ENCODE measurements at regions not wholly inside any gene's neighbourhood (a gene's known extent, or its start where the extent isn't known, plus 50 kb on each side); places are given as distances from the start of the nearest gene placed in this dataset.

GRCh38 chr11:19448651-19449050 lies 207.9 kb upstream of the E2F8 start:
- FAIRE-seq (no peak), ATAC-seq (no peak), DNase-seq (ENCODE audit: low read depth, low spot score) (no peak)
- intact Hi-C loops (cut with micrococcal nuclease; ENCODE audit: unreplicated experiment), result loop anchor here (10.0 kb wide), 1 partner anchor 334 kb away; the partner anchor contains the start of gene ZDHHC13
- Histone ChIP-seq H4K20me1 (ENCODE audit: control insufficient read depth, insufficient read depth) (no peaks in the 10 kb centered on the region), H3K27me3 (replicated peaks in 1 of 2; ENCODE audit: control insufficient read depth in 2 of 2, insufficient read depth in 2 of 2, low read length in 1 of 2) (no peaks in the 10 kb centered on the region), H3K4me2 (ENCODE audit: control insufficient read depth, insufficient read depth) (no peak overlapping the region), H3K27ac (ENCODE audit: control insufficient read depth, insufficient read depth) (no peak overlapping the region), H3K4me3 (no peak overlapping the region), H3K79me2 (ENCODE audit: control insufficient read depth, insufficient read depth, low read length) (no peaks in the 10 kb centered on the region), H3K9ac (ENCODE audit: control insufficient read depth, insufficient read depth, low read length) (no peak overlapping the region), H3K36me3 (ENCODE audit: control insufficient read depth in 2 of 2, insufficient read depth in 2 of 2, low read length in 1 of 2) (no peaks in the 10 kb centered on the region), H3K4me1 (ENCODE audit: control insufficient read depth, insufficient read depth, low read length) (0 out of 2 replicates have a peak, but pooled peaks cover 6% of the 10 kb centered on the region), H3K9me3 (replicated peaks; ENCODE audit: control insufficient read depth, insufficient read depth, low read length) (no peaks in the 10 kb centered on the region; the same call in 2 of the 3 replicates), H2AFZ (ENCODE audit: control insufficient read depth, low read depth, low read length) (no peak overlapping the region)
- in situ Hi-C loops (cut with MboI), result no loop called here
- POLR2A ChIA-PET, result interaction anchor here (1.5 kb wide), 1 partner anchor 15 kb away, joined by 4 read pairs; no protein-coding TSS in a partner anchor
- no peak for TF ChIP-seq ZNF622 (IDR thresholded peaks at IDR 0.05)
- no peak for TF ChIP-seq KDM1A (IDR thresholded peaks at IDR 0.05; ENCODE audit: borderline replicate concordance)
- TF ChIP-seq YBX1 (IDR thresholded peaks at IDR 0.05), result no peak
- no peak for TF ChIP-seq E4F1 (IDR thresholded peaks at IDR 0.05; ENCODE audit: borderline replicate concordance, partially characterized antibody)
- no peak for TF ChIP-seq PRDM15 (CRISPR knock-in tag; IDR thresholded peaks at IDR 0.05)
- no peak for TF ChIP-seq ZBED1 (IDR thresholded peaks at IDR 0.05; ENCODE audit: borderline replicate concordance)
- no peak for TF ChIP-seq E2F8 (IDR thresholded peaks at IDR 0.05; ENCODE audit: low read depth, partially characterized antibody)
- no peak for TF ChIP-seq SUZ12 (IDR thresholded peaks at IDR 0.05; ENCODE audit: unreplicated experiment)
- no peak for TF ChIP-seq NR2F1 (conservative IDR thresholded peaks at IDR 0.05)
- TF ChIP-seq HDAC2 (IDR thresholded peaks at IDR 0.05), result no peak
- SMC1A ChIA-PET (ENCODE audit: uncharacterized antibody, unreplicated experiment), result interaction anchor here (0.7 kb wide), 1 partner anchor 70 kb away, joined by 3 read pairs; no protein-coding TSS in a partner anchor
- CTCF ChIA-PET, result no interaction called here
- WGBS (ENCODE audit: insufficient coverage, insufficient replicate concordance, low lambda C conversion rate, missing lambda C conversion rate), result 93% methylated on average over 2 of the region's 2 CpGs
- no TSS peak for BruUV-seq (replicated peaks)
- RAD21 ChIA-PET (ENCODE audit: unreplicated experiment), result no interaction called here

All from GM12878 (cell line).